Upper lobe of left lung (tissue), 4 donors: ENCODE measurements at regions not wholly inside any gene's neighbourhood (a gene's known extent, or its start where the extent isn't known, plus 50 kb on each side); places are given as distances from the start of the nearest gene placed in this dataset.

Experiments
- CTCF ChIP-seq, 6 experiments: fragments of 450-650 bp in 4 of 6; fragments of 200-600 bp in 2 of 6; sonication (generic) in 2 of 6; IDR thresholded peaks; one replicate each; pipeline ENCODE4 v1.5.1; 2016 to 2019; ENCODE audit warnings: antibody characterized with exemption in 6 of 6
- POLR2A ChIP-seq, 4 donors: fragments of 450-650 bp; IDR thresholded peaks; one replicate each; pipeline ENCODE4 v1.5.1; 2016 to 2017; ENCODE audit warnings: antibody characterized with exemption in 4 of 4, mild to moderate bottlenecking in 2 of 4
- POLR2AphosphoS5 ChIP-seq, 2 donors: sonication (generic); formaldehyde crosslinking; IDR thresholded peaks; one replicate each; pipeline ENCODE4 v1.5.1; 2017; ENCODE audit warnings: antibody characterized with exemption in 2 of 2

GRCh38 chrX:141989815-141990214, 86.1 kb downstream of the MAGEC1 start:
- no peak for TF ChIP-seq CTCF (IDR thresholded peaks at IDR 0.05)
- TF ChIP-seq POLR2AphosphoS5 (IDR thresholded peaks at IDR 0.05) = no peak
- TF ChIP-seq POLR2A (IDR thresholded peaks at IDR 0.05) = no peak
